Coronary artery (tissue), 2 donors: ENCODE measurements at regions not wholly inside any gene's neighbourhood (a gene's known extent, or its start where the extent isn't known, plus 50 kb on each side); places are given as distances from the start of the nearest gene placed in this dataset.
A peak's percentile ranks its signal among the peaks of the same experiment; 100 is the strongest.

Experiments used
- DNase-seq: peaks from one replicate; pipeline ENCODE4 v3.0.0-alpha.2; 2017; ENCODE audit warnings: low spot score
- H3K27ac ChIP-seq, 2 donors: fragments of 200-600 bp; sonication (generic); one replicate each; pipeline ENCODE4 v1.5.1; 2016 to 2019
- H3K4me3 ChIP-seq: fragments of 200-600 bp; sonication (generic); 2 replicates; pipeline ENCODE4 v1.5.1; 2016; ENCODE audit warnings: mild to moderate bottlenecking, moderate library complexity
- TF ChIP-seq, protein P1 (sequence below): fragments of 200-600 bp; sonication (generic); IDR thresholded peaks from one replicate; pipeline ENCODE4 v1.5.1; 2019; ENCODE audit warnings: antibody characterized with exemption

DNA sequence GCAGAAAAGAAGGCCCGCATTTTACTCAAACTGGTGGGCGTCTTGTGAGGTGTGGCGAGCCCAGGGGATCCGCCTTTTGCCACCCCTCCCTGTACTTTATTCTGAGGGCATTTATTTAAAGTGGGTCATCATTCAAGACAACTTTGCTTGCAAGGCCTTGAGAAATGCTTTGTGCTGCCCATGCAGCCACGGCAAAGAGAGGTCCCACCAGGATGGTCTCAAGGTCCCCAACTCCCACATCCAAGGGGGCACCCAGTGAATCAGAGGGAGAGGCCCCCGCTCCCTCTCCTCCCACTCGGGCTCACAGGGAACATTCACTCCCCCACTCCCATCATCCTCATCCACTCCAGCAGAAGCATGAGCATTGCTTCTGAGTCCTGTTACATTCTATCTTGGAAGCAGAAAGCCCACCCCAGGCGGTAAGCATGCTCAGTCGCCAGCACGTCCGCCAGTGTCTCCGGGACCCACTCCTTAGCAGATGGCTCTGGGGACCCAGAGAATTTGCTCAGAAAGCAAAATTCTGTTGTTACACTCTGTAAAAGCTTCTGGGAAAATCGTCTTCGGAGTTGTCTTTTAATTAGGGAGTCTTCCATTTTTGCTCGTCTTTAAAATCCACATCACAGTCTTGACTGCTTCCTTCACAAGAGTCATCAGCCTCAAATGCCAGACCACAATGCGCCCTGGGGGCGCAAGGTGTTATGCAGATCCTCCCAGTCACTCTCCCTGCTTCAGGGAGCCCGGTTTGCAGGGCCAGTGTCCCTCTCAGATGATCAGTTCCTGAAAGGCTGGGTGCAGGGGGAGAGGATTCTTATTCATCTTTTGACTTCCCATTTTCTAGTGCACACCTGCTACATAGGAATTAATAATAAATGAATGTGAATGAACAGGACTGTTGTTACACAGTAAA is 99.4 kb upstream of the NCK2 start:
- no peak for DNase-seq
- Histone ChIP-seq H3K4me3 (no peak overlapping the region), H3K27ac (no peak overlapping the region)
- TF ChIP-seq, protein P1, sequence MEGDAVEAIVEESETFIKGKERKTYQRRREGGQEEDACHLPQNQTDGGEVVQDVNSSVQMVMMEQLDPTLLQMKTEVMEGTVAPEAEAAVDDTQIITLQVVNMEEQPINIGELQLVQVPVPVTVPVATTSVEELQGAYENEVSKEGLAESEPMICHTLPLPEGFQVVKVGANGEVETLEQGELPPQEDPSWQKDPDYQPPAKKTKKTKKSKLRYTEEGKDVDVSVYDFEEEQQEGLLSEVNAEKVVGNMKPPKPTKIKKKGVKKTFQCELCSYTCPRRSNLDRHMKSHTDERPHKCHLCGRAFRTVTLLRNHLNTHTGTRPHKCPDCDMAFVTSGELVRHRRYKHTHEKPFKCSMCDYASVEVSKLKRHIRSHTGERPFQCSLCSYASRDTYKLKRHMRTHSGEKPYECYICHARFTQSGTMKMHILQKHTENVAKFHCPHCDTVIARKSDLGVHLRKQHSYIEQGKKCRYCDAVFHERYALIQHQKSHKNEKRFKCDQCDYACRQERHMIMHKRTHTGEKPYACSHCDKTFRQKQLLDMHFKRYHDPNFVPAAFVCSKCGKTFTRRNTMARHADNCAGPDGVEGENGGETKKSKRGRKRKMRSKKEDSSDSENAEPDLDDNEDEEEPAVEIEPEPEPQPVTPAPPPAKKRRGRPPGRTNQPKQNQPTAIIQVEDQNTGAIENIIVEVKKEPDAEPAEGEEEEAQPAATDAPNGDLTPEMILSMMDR = no peak

- Histone ChIP-seq H3K4me3 (peak overlapping the region; percentile 49), H3K27ac (no peak overlapping the region)
- no peak for DNase-seq
- TF ChIP-seq, protein P1 = no peak
Measured at GRCh38 chr2:105644174-105644980, 100.3 kb upstream of the NCK2 start.

DNA sequence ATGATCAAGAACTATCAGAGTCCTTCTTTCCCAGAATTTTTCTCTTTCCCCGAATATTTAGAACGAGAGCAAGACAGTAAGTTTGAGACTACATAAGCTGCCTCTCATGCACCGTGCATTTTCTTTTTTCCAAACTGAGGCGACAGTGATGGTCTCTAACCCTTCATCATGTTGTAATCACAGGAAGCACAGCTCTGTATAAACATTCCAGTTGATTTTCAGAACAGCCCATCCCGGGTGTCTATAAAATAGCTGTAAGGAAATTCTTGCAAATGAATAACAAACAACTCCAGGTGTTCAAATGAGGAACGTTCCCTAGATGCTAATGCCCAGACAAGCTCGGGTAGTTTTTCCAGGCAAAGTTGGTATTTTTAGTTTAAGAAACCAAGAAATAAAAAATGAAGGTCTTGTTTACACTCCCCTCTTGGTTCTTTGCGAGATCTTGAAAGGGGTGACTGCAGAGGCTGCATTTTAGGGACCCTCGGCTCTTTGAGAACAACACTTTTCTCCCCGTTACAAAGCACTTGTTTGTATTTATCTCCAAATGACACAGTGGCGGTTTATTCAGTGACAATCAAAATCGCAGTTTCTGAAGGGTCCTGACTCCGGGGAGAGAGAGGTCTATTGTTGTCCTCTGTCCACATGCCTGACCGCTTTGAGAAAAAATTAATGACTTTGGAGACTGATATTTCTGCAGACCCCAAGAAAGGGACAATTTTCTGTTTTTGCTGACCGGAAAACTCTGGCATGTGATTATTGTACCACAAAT is 101.1 kb upstream of the NCK2 start:
- TF ChIP-seq, protein P1 = no peak
- H3K27ac ChIP-seq = no peak overlapping the region
- no peak for DNase-seq
- no peak overlapping the region for H3K4me3 ChIP-seq

- TF ChIP-seq, protein P1 = no peak
- no peak for DNase-seq
- H3K27ac ChIP-seq = no peak overlapping the region
- H3K4me3 ChIP-seq = no peak overlapping the region
Measured at GRCh38 chr2:105641389-105641811, 103.3 kb upstream of the NCK2 start.

GRCh38 chr2:105640246-105640645 is 104.5 kb upstream of the NCK2 start:
- DNase-seq = no peak
- TF ChIP-seq, protein P1 = no peak
- H3K27ac ChIP-seq = no peak overlapping the region

GRCh38 chr2:105636109-105636740 is 108.5 kb upstream of the NCK2 start:
- TF ChIP-seq, protein P1 = no peak
- no peak overlapping the region for H3K4me3 ChIP-seq
- H3K27ac ChIP-seq = no peak overlapping the region
- no peak for DNase-seq

More at GRCh38 chr2:105640246-105640645, 104.5 kb upstream of the NCK2 start:
- H3K4me3 ChIP-seq = no peak overlapping the region
